PC-9 (cell line): ENCODE measurements at regions not wholly inside any gene's neighbourhood (a gene's known extent, or its start where the extent isn't known, plus 50 kb on each side); places are given as distances from the start of the nearest gene placed in this dataset.

ENCODE experiments used
- CTCF ChIP-seq: fragments of 200-600 bp; sonication (generic); conservative IDR thresholded peaks from 2 replicates; pipeline ENCODE4 v1.6.1; 2017; ENCODE audit warnings: mixed run types, antibody characterized with exemption, mild to moderate bottlenecking, moderate library complexity
- EZH2 ChIP-seq: fragments of 200-600 bp; sonication (generic); IDR thresholded peaks from 2 replicates; pipeline ENCODE4 v1.8.0; 2017; ENCODE audit warnings: antibody characterized with exemption, low read depth

GRCh38 chr9:4923580-4924544, 61.2 kb upstream of the JAK2 start:
- TF ChIP-seq CTCF (peak; percentile 45), EZH2 (no peak)
